ENCODE measurements at regions not wholly inside any gene's neighbourhood (a gene's known extent, or its start where the extent isn't known, plus 50 kb on each side); places are given as distances from the start of the nearest gene placed in this dataset.

- no peak for ATAC-seq
Observed at GRCh38 chr2:5374762-5375161, 317.4 kb upstream of the SOX11 start.

GRCh38 chr2:5377323-5377722, 314.9 kb upstream of the SOX11 start:
- no peak for ATAC-seq

GRCh38 chr2:5379811-5380210, 312.4 kb upstream of the SOX11 start:
- no peak for ATAC-seq

- ATAC-seq = no peak
Observed at GRCh38 chr2:5385596-5385995, 306.6 kb upstream of the SOX11 start.

GRCh38 chr2:5387406-5387805, 304.8 kb upstream of the SOX11 start:
- ATAC-seq = no peak

- no peak for ATAC-seq
Observed at GRCh38 chr2:5389740-5390139, 302.4 kb upstream of the SOX11 start.

- no peak for ATAC-seq
Observed at GRCh38 chr2:5391362-5391761, 300.8 kb upstream of the SOX11 start.

- ATAC-seq = no peak
Observed at GRCh38 chr2:5392658-5393057, 299.5 kb upstream of the SOX11 start.

- ATAC-seq = no peak
Observed at GRCh38 chr2:5393474-5393873, 298.7 kb upstream of the SOX11 start.

- ATAC-seq = no peak
Observed at GRCh38 chr2:5394223-5394622, 298.0 kb upstream of the SOX11 start.

GRCh38 chr2:5401115-5401657, 291.0 kb upstream of the SOX11 start:
- ATAC-seq = no peak

GRCh38 chr2:5403392-5403791, 288.8 kb upstream of the SOX11 start:
- ATAC-seq = no peak

- no peak for ATAC-seq
Observed at GRCh38 chr2:5409898-5410381, 282.2 kb upstream of the SOX11 start.

GRCh38 chr2:5410991-5411700, 281.0 kb upstream of the SOX11 start:
- no peak for ATAC-seq

- ATAC-seq = no peak
Observed at GRCh38 chr2:5412001-5412400, 280.2 kb upstream of the SOX11 start.

GRCh38 chr2:5433855-5434254, 258.3 kb upstream of the SOX11 start:
- no peak for ATAC-seq

- no peak for ATAC-seq
Observed at GRCh38 chr2:5437375-5437774, 254.8 kb upstream of the SOX11 start.

- no peak for ATAC-seq
Observed at GRCh38 chr2:5440174-5440573, 252.0 kb upstream of the SOX11 start.

- no peak for ATAC-seq
Observed at GRCh38 chr2:5442736-5443135, 249.4 kb upstream of the SOX11 start.

GRCh38 chr2:5444168-5444567, 248.0 kb upstream of the SOX11 start:
- ATAC-seq = no peak

- ATAC-seq = no peak
Observed at GRCh38 chr2:5444854-5445253, 247.3 kb upstream of the SOX11 start.

- ATAC-seq = no peak
Observed at GRCh38 chr2:5449867-5450266, 242.3 kb upstream of the SOX11 start.

- ATAC-seq = no peak
Observed at GRCh38 chr2:5453220-5454050, 238.7 kb upstream of the SOX11 start.

- no peak for ATAC-seq
Observed at GRCh38 chr2:5454051-5454390, 238.2 kb upstream of the SOX11 start.

Data from activated CD4-positive, CD25-positive, alpha-beta regulatory T cell treated with anti-CD3 and anti-CD28 coated beads, Interleukin-2, amount 50 U/mL, for 24 hours (primary cell).